OCI-LY3 (cell line): ENCODE measurements at regions not wholly inside any gene's neighbourhood (a gene's known extent, or its start where the extent isn't known, plus 50 kb on each side); places are given as distances from the start of the nearest gene placed in this dataset.

ENCODE experiments used
- H2AFZ ChIP-seq: fragments of 200-600, 300-600 bp; shearing (Covaris generic); 2 replicates; pipeline ENCODE4 v1.6.0; 2014; ENCODE audit warnings: antibody characterized with exemption, low read depth, low read length
- H3K27ac ChIP-seq: fragments of 200-600, 300-600 bp; sonication (generic); 2 replicates; pipeline ENCODE4 v1.5.1; 2014; ENCODE audit warnings: mild to moderate bottlenecking, low read length, moderate library complexity, mixed read lengths
- H3K27me3 ChIP-seq: fragments of 200-600, 300-600 bp; sonication (generic); 2 replicates; pipeline ENCODE4 v1.6.1; 2014; ENCODE audit warnings: low read depth, low read length, mixed read lengths
- H3K36me3 ChIP-seq: fragments of 200-600, 300-600 bp; sonication (generic); replicated peaks from 2 replicates; pipeline ENCODE3; 2014; ENCODE audit warnings: low read depth, low read length, mixed read lengths
- H3K4me1 ChIP-seq: fragments of 300-600, 200-600 bp; sonication (generic); 2 replicates; pipeline ENCODE4 v1.6.1; 2014; ENCODE audit warnings: low read length, mixed read lengths
- H3K4me2 ChIP-seq: fragments of 200-600, 300-600 bp; sonication (generic); 2 replicates; pipeline ENCODE4 v1.6.1; 2014; ENCODE audit warnings: low read length, mixed read lengths
- H3K4me3 ChIP-seq: fragments of 300-600, 200-600 bp; sonication (generic); 2 replicates; pipeline ENCODE4 v1.5.1; 2014; ENCODE audit warnings: antibody characterized with exemption, mild to moderate bottlenecking, low read length, moderate library complexity
- H3K79me2 ChIP-seq: fragments of 300-600, 200-600 bp; shearing (Covaris generic); 2 replicates; pipeline ENCODE4 v1.6.1; 2014; ENCODE audit warnings: mild to moderate bottlenecking, low read length, mixed read lengths
- H3K9ac ChIP-seq: fragments of 300-600, 200-600 bp; shearing (Covaris generic); 2 replicates; pipeline ENCODE4 v1.6.0; 2014; ENCODE audit warnings: mild to moderate bottlenecking, low read length, moderate library complexity
- H3K9me3 ChIP-seq: fragments of 200-600, 300-600 bp; shearing (Covaris generic); 2 replicates; pipeline ENCODE4 v1.6.1; 2014; ENCODE audit warnings: low read length, mixed read lengths; ENCODE audit not compliant: insufficient read depth
- H4K20me1 ChIP-seq: fragments of 200-600, 300-600 bp; sonication (generic); 2 replicates; pipeline ENCODE4 v1.6.1; 2016; ENCODE audit warnings: low read length, mixed read lengths; ENCODE audit not compliant: insufficient read depth
- CTCF ChIP-seq: fragments of 200-600, 300-600 bp; sonication (generic); IDR thresholded peaks from 2 replicates; pipeline ENCODE4 v1.5.1; 2014; ENCODE audit warnings: antibody characterized with exemption, low read length, low read depth
- EZH2phosphoT487 ChIP-seq: fragments of 200-600 bp; shearing (Covaris generic); IDR thresholded peaks from 2 replicates; pipeline ENCODE4 v1.6.1; 2018; ENCODE audit warnings: antibody characterized with exemption, mixed run types, low read depth

GRCh38 chr16:80403894-80404293 lies 136.9 kb upstream of the DYNLRB2 start:
- Histone ChIP-seq H3K4me2 (no peak overlapping the region), H2AFZ (no peak overlapping the region), H3K36me3 (no peaks in the 10 kb centered on the region), H3K27me3 (0 out of 2 replicates have a peak, but pooled peaks cover 3% of the 10 kb centered on the region), H3K79me2 (no peaks in the 10 kb centered on the region), H3K9ac (no peak overlapping the region), H4K20me1 (no peaks in the 10 kb centered on the region), H3K4me3 (no peak overlapping the region), H3K27ac (no peak overlapping the region), H3K4me1 (no peaks in the 10 kb centered on the region), H3K9me3 (no peaks in the 10 kb centered on the region)
- TF ChIP-seq EZH2phosphoT487: no peak
- no peak for TF ChIP-seq CTCF

GRCh38 chr16:80390871-80391489 lies 149.8 kb upstream of the DYNLRB2 start:
- no peak overlapping the region for H3K4me2 ChIP-seq
- H3K9me3 ChIP-seq: no peaks in the 10 kb centered on the region
- H3K79me2 ChIP-seq: no peaks in the 10 kb centered on the region
- no peaks in the 10 kb centered on the region for H4K20me1 ChIP-seq
- no peak overlapping the region for H3K27ac ChIP-seq
- TF ChIP-seq CTCF (no peak), EZH2phosphoT487 (no peak)
- no peaks in the 10 kb centered on the region for H3K4me1 ChIP-seq
- H2AFZ ChIP-seq: no peak overlapping the region
- no peaks in the 10 kb centered on the region for H3K36me3 ChIP-seq
- H3K9ac ChIP-seq: no peak overlapping the region
- no peaks in the 10 kb centered on the region; the same call in 1 of the 2 replicates for H3K27me3 ChIP-seq
- no peak overlapping the region for H3K4me3 ChIP-seq

- Histone ChIP-seq H3K4me2 (no peak overlapping the region), H3K4me1 (no peaks in the 10 kb centered on the region), H3K79me2 (no peaks in the 10 kb centered on the region), H3K27ac (no peak overlapping the region), H3K27me3 (no peaks in the 10 kb centered on the region; the same call in 1 of the 2 replicates), H4K20me1 (no peaks in the 10 kb centered on the region), H3K9ac (no peak overlapping the region), H3K4me3 (no peak overlapping the region), H2AFZ (no peak overlapping the region), H3K9me3 (no peaks in the 10 kb centered on the region), H3K36me3 (no peaks in the 10 kb centered on the region)
- TF ChIP-seq CTCF (no peak), EZH2phosphoT487 (no peak)
Measured at GRCh38 chr16:80390046-80390445, 150.7 kb upstream of the DYNLRB2 start.

GRCh38 chr16:80389338-80389737 lies 151.5 kb upstream of the DYNLRB2 start:
- Histone ChIP-seq H3K36me3 (no peaks in the 10 kb centered on the region), H3K9me3 (no peaks in the 10 kb centered on the region), H3K79me2 (no peaks in the 10 kb centered on the region), H3K4me1 (no peaks in the 10 kb centered on the region), H3K4me2 (no peak overlapping the region), H3K4me3 (no peak overlapping the region), H3K27me3 (no peaks in the 10 kb centered on the region; the same call in 1 of the 2 replicates), H3K9ac (no peak overlapping the region), H3K27ac (no peak overlapping the region), H2AFZ (no peak overlapping the region), H4K20me1 (no peaks in the 10 kb centered on the region)
- TF ChIP-seq CTCF (no peak), EZH2phosphoT487 (no peak)
